H1 (cell line): ENCODE measurements at regions not wholly inside any gene's neighbourhood (a gene's known extent, or its start where the extent isn't known, plus 50 kb on each side); places are given as distances from the start of the nearest gene placed in this dataset.

Experiments
- CTCF ChIA-PET: fragments of 300-600 bp; sonication (Branson Sonifier 250); formaldehyde crosslinking; loops from one replicate; lab custom pipeline; 2021; ENCODE audit not compliant: partially characterized antibody; lab: Charles Lee
- POLR2A ChIA-PET: fragments of 300-600 bp; sonication (Branson Sonifier 250); formaldehyde crosslinking; loops from one replicate; lab custom pipeline; 2021; ENCODE audit warnings: inconsistent platforms; ENCODE audit not compliant: partially characterized antibody; lab: Charles Lee
- DNase-seq, 2 experiments: peaks; one replicate each; pipeline versions ENCODE4 v3.0.0 to v3.0.0-alpha.2; 2010 to 2022; ENCODE audit warnings: low spot score in 2 of 2, low read depth in 1 of 2, mixed read lengths in 1 of 2
- FAIRE-seq: peaks from 2 replicates; lab custom pipeline; 2011; peaks lifted over from hg19 to GRCh38; lab: Jason Lieb, UNC
- H2AFZ ChIP-seq: 2 replicates; pipeline ENCODE4 v1.8.1; 2012; ENCODE audit warnings: low read length, inconsistent platforms
- H2AK5ac ChIP-seq: 2 replicates; pipeline ENCODE4 v1.6.1; 2013; ENCODE audit warnings: low read depth, low read length
- H2BK120ac ChIP-seq: replicated peaks from 2 replicates; pipeline ENCODE3; 2013; ENCODE audit warnings: low read depth, low read length, inconsistent platforms
- H2BK12ac ChIP-seq: 2 replicates; pipeline ENCODE4 v1.6.1; 2013; ENCODE audit warnings: low read depth, low read length
- H2BK15ac ChIP-seq: 2 replicates; pipeline ENCODE4 v1.6.1; 2013; ENCODE audit warnings: low read length
- H2BK20ac ChIP-seq: 2 replicates; pipeline ENCODE4 v1.6.1; 2013; ENCODE audit warnings: low read length
- H2BK5ac ChIP-seq: 2 replicates; pipeline ENCODE4 v1.6.1; 2013; ENCODE audit warnings: low read depth, low read length
- H3K14ac ChIP-seq: 2 replicates; pipeline ENCODE4 v1.6.1; 2013; ENCODE audit warnings: inconsistent platforms; ENCODE audit not compliant: insufficient read length
- H3K18ac ChIP-seq: 2 replicates; pipeline ENCODE4 v1.6.1; 2013; ENCODE audit warnings: low read length; ENCODE audit errors: extremely low read depth
- H3K23ac ChIP-seq: 2 replicates; pipeline ENCODE4 v1.6.1; 2013; ENCODE audit warnings: inconsistent platforms; ENCODE audit not compliant: insufficient read length
- H3K23me2 ChIP-seq: 2 replicates; pipeline ENCODE4 v1.6.1; 2013; ENCODE audit warnings: low read depth, low read length
- H3K27ac ChIP-seq: 2 replicates; pipeline ENCODE4 v1.6.1; 2011; ENCODE audit warnings: low read depth, low read length, inconsistent platforms
- H3K27me3 ChIP-seq, 4 experiments: replicated peaks in 1 of 4; 1 replicate in 1 of 4; 2 replicates in 3 of 4; pipeline versions ENCODE4 v1.6.1 to v1.8.1; 2011 to 2013; ENCODE audit warnings: low read length in 3 of 4, mild to moderate bottlenecking in 3 of 4, inconsistent platforms in 2 of 4, mixed read lengths in 2 of 4, moderate library complexity in 1 of 4; ENCODE audit not compliant: control insufficient read depth in 3 of 4, insufficient read depth in 3 of 4; ENCODE audit errors: extremely low read depth in 1 of 4
- H3K36me3 ChIP-seq, 4 experiments: 2 replicates each; pipeline versions ENCODE4 v1.6.1 to v1.8.1; 2011 to 2013; ENCODE audit warnings: mild to moderate bottlenecking in 4 of 4, low read length in 3 of 4, moderate library complexity in 2 of 4, control low read depth in 1 of 4, inconsistent platforms in 1 of 4; ENCODE audit not compliant: insufficient read depth in 4 of 4, control insufficient read depth in 2 of 4
- H3K4ac ChIP-seq: replicated peaks from 2 replicates; pipeline ENCODE3; 2013; ENCODE audit warnings: low read length, low read depth, mixed read lengths, inconsistent platforms; ENCODE audit not compliant: insufficient read length
- H3K4me1 ChIP-seq, 4 experiments: replicated peaks in 1 of 4; 1 replicate in 1 of 4; 2 replicates in 3 of 4; pipeline versions ENCODE4 v1.6.1 to v1.8.1; 2011 to 2013; ENCODE audit warnings: low read length in 3 of 4, inconsistent platforms in 2 of 4, mixed read lengths in 1 of 4; ENCODE audit not compliant: insufficient read depth in 4 of 4, control insufficient read depth in 3 of 4
- H3K4me2 ChIP-seq, 2 experiments: 2 replicates each; pipeline versions ENCODE4 v1.6.1 to v1.8.1; 2011 to 2013; ENCODE audit warnings: low read depth in 2 of 2, low read length in 2 of 2, control low read depth in 1 of 2, inconsistent platforms in 1 of 2, mild to moderate bottlenecking in 1 of 2; ENCODE audit not compliant: insufficient read depth in 1 of 2
- H3K4me3 ChIP-seq, 4 experiments: fragments of 200-600, 300-600 bp in 1 of 4; sonication (generic), shearing (Covaris generic), sonication (Bioruptor Twin) in 1 of 4; 2 replicates each; pipeline versions ENCODE4 v1.5.1 to v1.8.1; 2011 to 2016; ENCODE audit warnings: low read length in 4 of 4, low read depth in 3 of 4, control low read depth in 2 of 4, inconsistent platforms in 2 of 4, mild to moderate bottlenecking in 2 of 4, mixed read lengths in 1 of 4, moderate library complexity in 1 of 4; ENCODE audit not compliant: insufficient read depth in 2 of 4; ENCODE audit errors: extremely low read depth in 1 of 4
- H3K56ac ChIP-seq: replicated peaks from 2 replicates; pipeline ENCODE3; 2013; ENCODE audit warnings: low read depth, mild to moderate bottlenecking, mixed read lengths, low read length, inconsistent platforms; ENCODE audit not compliant: insufficient read length
- H3K79me1 ChIP-seq: 2 replicates; pipeline ENCODE4 v1.6.1; 2013; ENCODE audit warnings: low read depth, low read length, control low read depth
- H3K79me2 ChIP-seq, 2 experiments: 2 replicates each; pipeline versions ENCODE4 v1.6.1 to v1.8.1; 2012 to 2013; ENCODE audit warnings: low read length in 2 of 2, mild to moderate bottlenecking in 2 of 2, inconsistent platforms in 1 of 2; ENCODE audit not compliant: insufficient read depth in 2 of 2, control insufficient read depth in 1 of 2
- H3K9ac ChIP-seq, 4 experiments: replicated peaks in 1 of 4; 1 replicate in 1 of 4; 2 replicates in 3 of 4; pipeline versions ENCODE4 v1.6.1 to v1.8.1; 2011 to 2013; ENCODE audit warnings: low read depth in 3 of 4, low read length in 3 of 4, control low read depth in 2 of 4, mild to moderate bottlenecking in 2 of 4, moderate library complexity in 2 of 4, inconsistent platforms in 1 of 4; ENCODE audit errors: extremely low read depth in 1 of 4
- H3K9me3 ChIP-seq, 2 experiments: 2 replicates each; pipeline versions ENCODE4 v1.6.1 to v1.8.1; 2012 to 2013; ENCODE audit warnings: mild to moderate bottlenecking in 2 of 2, moderate library complexity in 2 of 2, control low read depth in 1 of 2, inconsistent platforms in 1 of 2, low read depth in 1 of 2, low read length in 1 of 2, mixed read lengths in 1 of 2; ENCODE audit not compliant: insufficient read depth in 2 of 2
- H4K20me1 ChIP-seq, 2 experiments: replicated peaks in 1 of 2; 2 replicates each; pipeline versions ENCODE3 to v1.8.1; 2011 to 2013; ENCODE audit warnings: inconsistent platforms in 2 of 2, low read length in 2 of 2, mild to moderate bottlenecking in 1 of 2; ENCODE audit not compliant: insufficient read depth in 2 of 2, control insufficient read depth in 1 of 2
- H4K5ac ChIP-seq: 2 replicates; pipeline ENCODE4 v1.6.1; 2013; ENCODE audit warnings: low read length, low read depth, mixed read lengths, inconsistent platforms; ENCODE audit not compliant: insufficient read length
- H4K8ac ChIP-seq: 2 replicates; pipeline ENCODE4 v1.8.0; 2013; ENCODE audit warnings: mild to moderate bottlenecking, moderate library complexity, low read length, inconsistent platforms; ENCODE audit not compliant: insufficient read depth; ENCODE audit errors: extremely low read depth
- H4K91ac ChIP-seq: replicated peaks from 2 replicates; pipeline ENCODE3; 2013; ENCODE audit warnings: low read length, mixed read lengths, inconsistent platforms; ENCODE audit not compliant: insufficient read length
- BACH1 ChIP-seq: IDR thresholded peaks from 2 replicates; pipeline ENCODE4 v1.6.1; 2012; ENCODE audit warnings: low read length, improper control_type of control experiment
- CBX8 ChIP-seq: fragments of 300-800, 300-1000 bp; sonication (generic); IDR thresholded peaks from 2 replicates; pipeline ENCODE4 v1.7.1; 2016; ENCODE audit warnings: low read depth, low read length, borderline replicate concordance
- CHD1 ChIP-seq: IDR thresholded peaks from 2 replicates; pipeline ENCODE4 v1.6.1; 2012; ENCODE audit warnings: low read depth, low read length, improper control_type of control experiment
- CTBP2 ChIP-seq: IDR thresholded peaks from 2 replicates; pipeline ENCODE4 v1.7.0; 2011; ENCODE audit warnings: borderline replicate concordance, mild to moderate bottlenecking, moderate library complexity, mixed read lengths, low read length; ENCODE audit not compliant: insufficient read depth, insufficient read length
- EP300 ChIP-seq, 2 experiments: IDR thresholded peaks; 1 replicate in 1 of 2; 2 replicates in 1 of 2; pipeline ENCODE4 v1.6.1; 2011 to 2012; ENCODE audit warnings: low read depth in 2 of 2, low read length in 2 of 2, mild to moderate bottlenecking in 2 of 2, borderline replicate concordance in 1 of 2, inconsistent platforms in 1 of 2, moderate library complexity in 1 of 2
- EZH2 ChIP-seq: fragments of 200-600 bp; sonication (generic); IDR thresholded peaks from 2 replicates; pipeline ENCODE4 v1.7.1; 2012; ENCODE audit warnings: low read depth, mild to moderate bottlenecking, moderate library complexity, low read length, inconsistent platforms; ENCODE audit not compliant: severe bottlenecking
- FOSL1 ChIP-seq: IDR thresholded peaks from 2 replicates; pipeline ENCODE4 v1.6.1; 2011; ENCODE audit warnings: mild to moderate bottlenecking, low read depth, low read length, moderate library complexity; ENCODE audit not compliant: insufficient read depth
- JUND ChIP-seq: IDR thresholded peaks from 2 replicates; pipeline ENCODE4 v1.6.1; 2011; ENCODE audit warnings: mild to moderate bottlenecking, improper control_type of control experiment, low read length
- SUZ12 ChIP-seq: fragments of 200-600 bp; sonication (generic); IDR thresholded peaks from 2 replicates; pipeline ENCODE4 v1.6.1; 2012; ENCODE audit warnings: mild to moderate bottlenecking, inconsistent platforms, low read length, moderate library complexity, mixed read lengths
- TBP ChIP-seq: IDR thresholded peaks from 2 replicates; pipeline ENCODE4 v1.6.1; 2011; ENCODE audit warnings: low read depth, low read length, improper control_type of control experiment
- WGBS, 2 experiments: shearing (Covaris generic) in 1 of 2; methylation state at CpG; one replicate each; pipeline versions ENCODE4 v1.1.6 to v1.1.7; 2013 to 2015; ENCODE audit warnings: low lambda C conversion rate in 2 of 2, mixed read lengths in 2 of 2, inconsistent platforms in 1 of 2, low coverage in 1 of 2, missing lambda C conversion rate in 1 of 2; ENCODE audit not compliant: insufficient replicate concordance in 2 of 2, insufficient coverage in 1 of 2, insufficient read length in 1 of 2; ENCODE audit errors: extremely low coverage in 1 of 2, missing lambda C conversion rate in 1 of 2; 5-methylcytosine and 5-hydroxymethylcytosine counted together
- TF ChIP-seq, protein P1 (sequence below): IDR thresholded peaks from 2 replicates; pipeline ENCODE4 v1.6.1; 2012; ENCODE audit warnings: low read length, inconsistent platforms

DNA sequence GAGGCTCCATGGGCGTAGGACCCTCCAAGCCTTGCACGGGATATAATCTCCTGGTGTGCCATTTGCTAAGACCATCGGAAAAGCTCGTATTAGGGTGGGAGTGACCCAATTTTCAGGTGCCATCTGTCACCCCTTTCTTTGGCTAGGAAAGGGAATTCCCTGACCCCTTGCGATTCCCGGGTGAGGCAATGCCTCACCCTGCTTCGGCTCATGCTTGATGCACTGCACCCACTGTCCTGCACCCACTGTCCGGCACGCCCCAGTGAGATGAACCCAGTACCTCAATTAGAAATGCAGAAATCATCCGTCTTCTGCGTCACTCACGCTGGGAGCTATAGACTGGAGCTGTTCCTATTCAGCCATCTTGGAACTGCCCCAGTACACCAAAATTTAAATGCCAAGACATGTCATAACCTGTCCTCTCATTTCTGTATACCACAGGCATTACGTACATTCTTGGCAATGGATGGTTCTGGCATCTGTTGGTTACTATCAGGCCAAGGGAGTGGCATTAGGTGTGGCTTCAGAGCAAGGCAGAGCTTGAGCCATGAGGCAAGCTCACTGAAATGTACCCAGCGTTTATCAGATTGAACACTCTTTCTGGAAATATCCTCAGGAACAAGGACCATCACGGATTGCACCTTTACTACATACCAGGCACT is 95.4 kb upstream of the GALNT18 start:
- CTCF ChIA-PET: interaction anchor here (0.6 to 1.6 kb wide), 2 partner anchors 13 to 81 kb away, joined by 3 to 4 read pairs; no protein-coding TSS in a partner anchor
- H3K14ac ChIP-seq: no peak overlapping the region
- no peak overlapping the region for H3K9ac ChIP-seq
- no peak overlapping the region for H4K5ac ChIP-seq
- no peaks in the 10 kb centered on the region for H3K79me2 ChIP-seq
- no peak overlapping the region for H2AFZ ChIP-seq
- DNase-seq (no peak), FAIRE-seq (no peak)
- no peak overlapping the region for H4K91ac ChIP-seq
- no peaks in the 10 kb centered on the region for H3K4me1 ChIP-seq
- no peaks in the 10 kb centered on the region for H3K36me3 ChIP-seq
- peaks cover 11 to 13% of the 10 kb centered on the region in 2 experiments for H3K9me3 ChIP-seq
- no peaks in the 10 kb centered on the region for H4K20me1 ChIP-seq
- H4K8ac ChIP-seq: no peak overlapping the region
- no peak overlapping the region for H2AK5ac ChIP-seq
- POLR2A ChIA-PET: no interaction called here
- WGBS, 2 experiments: 88% methylated on average over 15 of the region's 15 CpGs; no CpG with 5 or more reads in 1 of the 2 experiments
- no peak overlapping the region for H2BK5ac ChIP-seq
- no peak overlapping the region for H2BK20ac ChIP-seq
- no peak overlapping the region for H3K4me2 ChIP-seq
- no peak overlapping the region for H3K27ac ChIP-seq
- H2BK12ac ChIP-seq: no peak overlapping the region
- no peaks in the 10 kb centered on the region for H3K23me2 ChIP-seq
- no peak overlapping the region for H3K18ac ChIP-seq
- H2BK120ac ChIP-seq: no peak overlapping the region
- H3K56ac ChIP-seq: no peak overlapping the region
- H3K27me3 ChIP-seq: no peaks in the 10 kb centered on the region
- H3K4me3 ChIP-seq: 0 out of 8 replicates have a peak overlapping the region, but pooled peaks of 1 of the 4 experiments have one; percentile 14
- H3K79me1 ChIP-seq: no peaks in the 10 kb centered on the region
- no peak overlapping the region for H3K4ac ChIP-seq
- no peak overlapping the region for H3K23ac ChIP-seq
- H2BK15ac ChIP-seq: no peak overlapping the region
- TF ChIP-seq SUZ12: no peak
- TF ChIP-seq FOSL1: no peak
- no peak for TF ChIP-seq JUND
- no peak for TF ChIP-seq CHD1
- TF ChIP-seq EZH2: no peak
- no peak for TF ChIP-seq CTBP2
- TF ChIP-seq BACH1: no peak
- no peak for TF ChIP-seq TBP
- TF ChIP-seq, protein P1, sequence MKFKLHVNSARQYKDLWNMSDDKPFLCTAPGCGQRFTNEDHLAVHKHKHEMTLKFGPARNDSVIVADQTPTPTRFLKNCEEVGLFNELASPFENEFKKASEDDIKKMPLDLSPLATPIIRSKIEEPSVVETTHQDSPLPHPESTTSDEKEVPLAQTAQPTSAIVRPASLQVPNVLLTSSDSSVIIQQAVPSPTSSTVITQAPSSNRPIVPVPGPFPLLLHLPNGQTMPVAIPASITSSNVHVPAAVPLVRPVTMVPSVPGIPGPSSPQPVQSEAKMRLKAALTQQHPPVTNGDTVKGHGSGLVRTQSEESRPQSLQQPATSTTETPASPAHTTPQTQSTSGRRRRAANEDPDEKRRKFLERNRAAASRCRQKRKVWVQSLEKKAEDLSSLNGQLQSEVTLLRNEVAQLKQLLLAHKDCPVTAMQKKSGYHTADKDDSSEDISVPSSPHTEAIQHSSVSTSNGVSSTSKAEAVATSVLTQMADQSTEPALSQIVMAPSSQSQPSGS: no peak
- TF ChIP-seq CBX8: no peak
- TF ChIP-seq EP300 (IDR thresholded peaks at IDR 0.05; ENCODE audit: borderline replicate concordance in 1 of 2, low read depth in 2 of 2, low read length in 2 of 2): no peak
